ENCODE measurements at regions not wholly inside any gene's neighbourhood (a gene's known extent, or its start where the extent isn't known, plus 50 kb on each side); places are given as distances from the start of the nearest gene placed in this dataset.

DNA sequence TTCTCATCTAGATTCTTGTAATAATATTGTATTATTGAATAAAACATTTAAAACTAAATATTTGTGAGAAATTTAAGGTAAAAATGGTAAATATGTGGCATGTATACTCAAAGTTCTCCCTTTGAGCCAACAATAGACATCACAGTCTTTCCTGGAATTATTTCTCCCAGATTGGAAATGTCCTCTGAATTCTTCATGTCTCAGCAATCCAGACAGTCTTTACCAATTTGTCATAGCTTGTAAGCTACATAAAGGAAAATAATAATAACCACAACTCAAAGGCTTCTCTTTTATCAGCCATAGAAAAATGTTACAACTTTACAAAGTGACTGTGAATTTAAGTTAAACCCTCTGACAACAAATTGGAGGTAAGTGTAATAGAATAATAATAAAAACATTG is 784.9 kb downstream of the EPHA4 start:
- H3K36me3 ChIP-seq (ENCODE audit: control insufficient read depth in 1 of 2, insufficient read depth in 2 of 2, low read depth in 1 of 2, low read length in 2 of 2) = no peaks in the 10 kb centered on the region
- H3K27me3 ChIP-seq (ENCODE audit: control insufficient read depth in 1 of 2, insufficient read depth in 1 of 2, low read length in 2 of 2) = no peaks in the 10 kb centered on the region
- H3K79me1 ChIP-seq (replicated peaks; ENCODE audit: low read length, poor library complexity, severe bottlenecking) = no peaks in the 10 kb centered on the region
- H3K9me3 ChIP-seq (ENCODE audit: control insufficient read depth, low read length) = no peaks in the 10 kb centered on the region
- no peak overlapping the region for H3K14ac ChIP-seq (ENCODE audit: low read length in 2 of 2)
- no peak overlapping the region for H3K4me3 ChIP-seq (ENCODE audit: insufficient read depth in 1 of 2, low read depth in 1 of 2, low read length in 2 of 2)
- no peak overlapping the region for H3K4ac ChIP-seq (ENCODE audit: low read depth in 1 of 2, low read length in 2 of 2)
- no peak overlapping the region for H3K4me2 ChIP-seq (ENCODE audit: low read length, poor library complexity, severe bottlenecking)
- H3K23ac ChIP-seq (ENCODE audit: low read length in 2 of 2) = no peak overlapping the region
- no peak overlapping the region for H3K18ac ChIP-seq (ENCODE audit: low read depth in 1 of 2, low read length in 2 of 2)
- no peak overlapping the region for H2BK12ac ChIP-seq (ENCODE audit: low read length in 2 of 2)
- no peak overlapping the region for H2BK5ac ChIP-seq (ENCODE audit: low read depth, low read length, poor library complexity, severe bottlenecking)
- H4K8ac ChIP-seq (ENCODE audit: low read length) = no peak overlapping the region
- H4K91ac ChIP-seq (ENCODE audit: low read length) = no peak overlapping the region
- H2AK5ac ChIP-seq (ENCODE audit: low read length, severe bottlenecking) = no peak overlapping the region
- no peak for DNase-seq
- H3K4me1 ChIP-seq (ENCODE audit: control insufficient read depth, insufficient read depth, low read depth, low read length) = no peaks in the 10 kb centered on the region
- H2AFZ ChIP-seq (ENCODE audit: low read depth, low read length) = no peak overlapping the region
- H3K9ac ChIP-seq (ENCODE audit: low read length) = no peak overlapping the region
- no peak overlapping the region for H2BK15ac ChIP-seq (ENCODE audit: low read depth, poor library complexity, severe bottlenecking)
- H2BK120ac ChIP-seq (ENCODE audit: low read depth, low read length) = no peak overlapping the region
- no peak overlapping the region for H3K27ac ChIP-seq (ENCODE audit: low read length, poor library complexity, severe bottlenecking)

- Histone ChIP-seq H3K18ac (ENCODE audit: low read depth in 1 of 2, low read length in 2 of 2) (no peak overlapping the region), H3K4me2 (ENCODE audit: low read length, poor library complexity, severe bottlenecking) (no peak overlapping the region), H3K27me3 (ENCODE audit: control insufficient read depth in 1 of 2, insufficient read depth in 1 of 2, low read length in 2 of 2) (no peaks in the 10 kb centered on the region), H2BK12ac (ENCODE audit: low read length in 2 of 2) (no peak overlapping the region), H3K9me3 (ENCODE audit: control insufficient read depth, low read length) (no peaks in the 10 kb centered on the region), H3K4ac (ENCODE audit: low read depth in 1 of 2, low read length in 2 of 2) (no peak overlapping the region), H3K4me3 (ENCODE audit: insufficient read depth in 1 of 2, low read depth in 1 of 2, low read length in 2 of 2) (no peak overlapping the region), H2BK5ac (ENCODE audit: low read depth, low read length, poor library complexity, severe bottlenecking) (no peak overlapping the region), H3K79me1 (replicated peaks; ENCODE audit: low read length, poor library complexity, severe bottlenecking) (no peaks in the 10 kb centered on the region), H2BK120ac (ENCODE audit: low read depth, low read length) (no peak overlapping the region), H3K27ac (ENCODE audit: low read length, poor library complexity, severe bottlenecking) (no peak overlapping the region), H3K36me3 (ENCODE audit: control insufficient read depth in 1 of 2, insufficient read depth in 2 of 2, low read depth in 1 of 2, low read length in 2 of 2) (no peaks in the 10 kb centered on the region), H3K14ac (ENCODE audit: low read length in 2 of 2) (no peak overlapping the region), H4K91ac (ENCODE audit: low read length) (no peak overlapping the region), H3K9ac (ENCODE audit: low read length) (no peak overlapping the region), H3K4me1 (ENCODE audit: control insufficient read depth, insufficient read depth, low read depth, low read length) (no peaks in the 10 kb centered on the region), H4K8ac (ENCODE audit: low read length) (no peak overlapping the region), H2AK5ac (ENCODE audit: low read length, severe bottlenecking) (no peak overlapping the region), H2AFZ (ENCODE audit: low read depth, low read length) (no peak overlapping the region), H2BK15ac (ENCODE audit: low read depth, poor library complexity, severe bottlenecking) (no peak overlapping the region), H3K23ac (ENCODE audit: low read length in 2 of 2) (no peak overlapping the region)
- no CpG with 5 or more reads among the region's 1 CpG for WGBS
- peak; percentile 82 for DNase-seq
Observed at GRCh38 chr2:220789961-220790360, 782.1 kb downstream of the EPHA4 start.

DNA sequence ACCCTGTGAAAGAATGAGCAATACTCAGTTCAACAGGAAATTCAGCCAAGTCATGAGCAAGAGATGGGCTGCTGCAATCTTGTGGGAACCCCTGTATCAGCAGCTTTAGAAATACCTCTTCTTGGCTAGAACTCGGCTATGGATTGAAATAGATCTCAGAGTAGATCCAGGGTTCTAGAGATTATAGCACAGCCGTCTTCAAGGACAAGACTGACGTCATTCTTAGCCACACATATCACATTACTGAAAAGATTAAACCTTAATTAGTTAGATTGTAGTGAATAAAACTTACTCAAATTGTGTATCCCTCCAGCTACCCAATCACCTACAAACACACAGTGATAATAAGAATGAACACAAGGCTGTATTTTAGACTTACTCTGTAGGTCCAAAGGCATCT is 776.4 kb downstream of the EPHA4 start:
- no CpG with 5 or more reads among the region's 3 CpGs for WGBS
- no peak overlapping the region for H3K27ac ChIP-seq (ENCODE audit: low read length, poor library complexity, severe bottlenecking)

DNA sequence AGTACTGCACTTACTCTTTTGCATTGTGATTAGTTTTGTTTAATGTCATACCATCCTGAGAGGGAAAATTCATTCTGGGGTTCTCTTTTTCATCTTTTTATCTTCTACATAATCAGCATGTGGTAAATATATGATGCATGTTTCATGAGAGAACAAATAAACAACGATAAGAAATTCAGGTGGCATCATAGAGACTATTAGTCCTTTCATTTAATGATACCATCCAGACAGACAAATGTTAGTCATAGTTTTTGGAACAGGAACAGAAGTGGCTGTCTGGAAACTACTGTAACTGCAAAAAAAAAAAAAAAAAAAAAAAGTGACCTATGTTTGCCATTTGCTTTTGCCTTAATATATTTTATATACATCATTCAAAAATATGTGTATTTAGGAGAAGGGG is 761.0 kb downstream of the EPHA4 start:
- Histone ChIP-seq H3K4me1 (ENCODE audit: control insufficient read depth, insufficient read depth, low read depth, low read length) (no peaks in the 10 kb centered on the region), H2AFZ (ENCODE audit: low read depth, low read length) (no peak overlapping the region), H3K14ac (ENCODE audit: low read length in 2 of 2) (no peak overlapping the region), H4K8ac (ENCODE audit: low read length) (no peak overlapping the region), H2AK5ac (ENCODE audit: low read length, severe bottlenecking) (no peak overlapping the region), H3K23ac (ENCODE audit: low read length in 2 of 2) (no peak overlapping the region), H3K4me2 (ENCODE audit: low read length, poor library complexity, severe bottlenecking) (no peak overlapping the region), H2BK5ac (ENCODE audit: low read depth, low read length, poor library complexity, severe bottlenecking) (no peak overlapping the region), H3K79me1 (replicated peaks; ENCODE audit: low read length, poor library complexity, severe bottlenecking) (no peaks in the 10 kb centered on the region), H3K9me3 (ENCODE audit: control insufficient read depth, low read length) (no peaks in the 10 kb centered on the region), H3K4me3 (ENCODE audit: insufficient read depth in 1 of 2, low read depth in 1 of 2, low read length in 2 of 2) (no peak overlapping the region), H3K36me3 (ENCODE audit: control insufficient read depth in 1 of 2, insufficient read depth in 2 of 2, low read depth in 1 of 2, low read length in 2 of 2) (no peaks in the 10 kb centered on the region), H4K91ac (ENCODE audit: low read length) (no peak overlapping the region), H3K18ac (ENCODE audit: low read depth in 1 of 2, low read length in 2 of 2) (no peak overlapping the region), H3K27me3 (ENCODE audit: control insufficient read depth in 1 of 2, insufficient read depth in 1 of 2, low read length in 2 of 2) (no peaks in the 10 kb centered on the region), H3K9ac (ENCODE audit: low read length) (no peak overlapping the region), H2BK120ac (ENCODE audit: low read depth, low read length) (no peak overlapping the region), H2BK12ac (ENCODE audit: low read length in 2 of 2) (no peak overlapping the region), H3K4ac (ENCODE audit: low read depth in 1 of 2, low read length in 2 of 2) (no peak overlapping the region), H2BK15ac (ENCODE audit: low read depth, poor library complexity, severe bottlenecking) (no peak overlapping the region), H3K27ac (ENCODE audit: low read length, poor library complexity, severe bottlenecking) (no peak overlapping the region)
- whole genome bisulfite sequencing = no CpG with 5 or more reads among the region's 1 CpG
- no peak for DNase-seq

More for the DNA sequence above, 776.4 kb downstream of the EPHA4 start:
- Histone ChIP-seq H2BK12ac (ENCODE audit: low read length in 2 of 2) (no peak overlapping the region), H2AK5ac (ENCODE audit: low read length, severe bottlenecking) (no peak overlapping the region), H3K9me3 (ENCODE audit: control insufficient read depth, low read length) (no peaks in the 10 kb centered on the region), H2AFZ (ENCODE audit: low read depth, low read length) (no peak overlapping the region), H3K23ac (ENCODE audit: low read length in 2 of 2) (no peak overlapping the region), H2BK120ac (ENCODE audit: low read depth, low read length) (no peak overlapping the region), H3K36me3 (ENCODE audit: control insufficient read depth in 1 of 2, insufficient read depth in 2 of 2, low read depth in 1 of 2, low read length in 2 of 2) (no peaks in the 10 kb centered on the region), H3K18ac (ENCODE audit: low read depth in 1 of 2, low read length in 2 of 2) (no peak overlapping the region), H4K8ac (ENCODE audit: low read length) (no peak overlapping the region), H3K4ac (ENCODE audit: low read depth in 1 of 2, low read length in 2 of 2) (no peak overlapping the region), H2BK5ac (ENCODE audit: low read depth, low read length, poor library complexity, severe bottlenecking) (no peak overlapping the region), H3K4me1 (ENCODE audit: control insufficient read depth, insufficient read depth, low read depth, low read length) (no peaks in the 10 kb centered on the region), H3K79me1 (replicated peaks; ENCODE audit: low read length, poor library complexity, severe bottlenecking) (no peaks in the 10 kb centered on the region), H3K27me3 (ENCODE audit: control insufficient read depth in 1 of 2, insufficient read depth in 1 of 2, low read length in 2 of 2) (no peaks in the 10 kb centered on the region), H4K91ac (ENCODE audit: low read length) (no peak overlapping the region), H3K14ac (ENCODE audit: low read length in 2 of 2) (no peak overlapping the region), H3K4me3 (ENCODE audit: insufficient read depth in 1 of 2, low read depth in 1 of 2, low read length in 2 of 2) (no peak overlapping the region), H2BK15ac (ENCODE audit: low read depth, poor library complexity, severe bottlenecking) (no peak overlapping the region), H3K4me2 (ENCODE audit: low read length, poor library complexity, severe bottlenecking) (no peak overlapping the region), H3K9ac (ENCODE audit: low read length) (no peak overlapping the region)
- no peak for DNase-seq

Data from mesenchymal stem cell (in vitro differentiated cells and primary cell).